ENCODE measurements at regions not wholly inside any gene's neighbourhood (a gene's known extent, or its start where the extent isn't known, plus 50 kb on each side); places are given as distances from the start of the nearest gene placed in this dataset.

DNA sequence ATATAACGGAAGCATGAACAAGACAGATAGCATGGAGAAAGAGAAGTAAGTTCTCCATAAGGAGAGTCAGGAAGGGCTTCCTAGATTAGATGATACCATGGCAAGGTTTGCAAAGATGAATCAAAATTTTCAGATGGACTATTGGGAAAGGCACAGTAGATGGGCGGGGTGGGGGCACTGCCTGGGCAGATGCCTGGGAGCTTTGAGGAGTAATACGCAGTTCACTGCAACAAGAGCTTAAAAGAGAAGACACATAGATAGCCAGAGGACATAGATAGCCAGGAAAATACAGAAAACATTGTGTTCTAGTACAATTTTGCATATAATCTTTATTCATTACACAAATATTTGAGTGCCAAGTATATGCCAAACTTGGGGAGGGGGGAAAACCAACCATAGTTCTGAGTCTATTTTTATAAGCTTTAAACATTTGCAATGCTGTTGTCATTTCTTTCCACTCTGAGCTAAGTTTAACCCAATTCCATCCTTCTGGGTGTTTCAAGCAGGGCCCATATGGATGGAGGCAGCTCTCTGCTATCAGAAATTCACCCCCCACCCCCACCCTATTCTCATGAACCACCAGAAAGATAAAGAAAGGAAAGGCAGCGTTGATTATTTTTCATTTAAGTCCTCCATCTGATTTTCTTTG lies 120.6 kb downstream of the NUF2 start:
- intact Hi-C loops (cut with DNase I, micrococcal nuclease): no loop called here
- H3K27me3 Mint-ChIP-seq: peaks cover 22% of the 10 kb centered on the region

DNA sequence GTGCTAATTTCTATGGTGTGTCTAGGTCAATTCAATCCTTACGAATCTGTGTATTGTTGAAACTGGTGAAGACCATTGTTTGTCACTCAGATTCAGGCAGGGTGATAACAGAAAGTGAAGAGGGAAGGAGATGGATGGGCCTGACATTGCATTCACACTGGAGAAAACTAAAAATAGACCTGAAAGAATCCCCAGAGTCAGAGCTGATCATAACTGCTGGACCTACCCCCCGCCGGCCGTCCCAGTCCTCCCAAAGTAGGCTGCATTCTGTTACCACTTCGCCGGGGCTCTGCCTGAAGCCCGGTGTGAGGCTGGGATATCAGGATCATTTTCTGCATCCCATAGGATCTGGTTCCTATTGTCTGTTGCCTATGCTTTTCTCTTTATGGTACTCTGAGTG lies 121.1 kb downstream of the NUF2 start:
- ATAC-seq (ENCODE audit: poor library complexity): no peak
- POLR2A ChIA-PET: no interaction called here
- Mint-ChIP-seq H3K27me3 (peaks cover 19% of the 10 kb centered on the region), H3K36me3 (ENCODE audit: low read depth) (no peaks in the 10 kb centered on the region), H3K4me1 (ENCODE audit: low read depth) (no peaks in the 10 kb centered on the region), H3K4me3 (no peak overlapping the region), H3K27ac (no peak overlapping the region), H3K9me3 (no peaks in the 10 kb centered on the region)
- no peaks in the 10 kb centered on the region for H3K4me1 ChIP-seq (ENCODE audit: insufficient read depth, low read length)
- intact Hi-C loops (cut with DNase I, micrococcal nuclease): no loop called here
- H3K4me3 ChIP-seq (ENCODE audit: low read length): no peak overlapping the region
- no peaks in the 10 kb centered on the region for H3K27me3 ChIP-seq (ENCODE audit: control insufficient read depth in 1 of 2, insufficient read depth in 2 of 2, low read length in 2 of 2)
- H3K9me3 ChIP-seq (ENCODE audit: control insufficient read depth in 1 of 2, insufficient read depth in 1 of 2, low read length in 2 of 2): peaks cover 0 to 7% of the 10 kb centered on the region in 2 experiments
- TF ChIP-seq, protein P1, sequence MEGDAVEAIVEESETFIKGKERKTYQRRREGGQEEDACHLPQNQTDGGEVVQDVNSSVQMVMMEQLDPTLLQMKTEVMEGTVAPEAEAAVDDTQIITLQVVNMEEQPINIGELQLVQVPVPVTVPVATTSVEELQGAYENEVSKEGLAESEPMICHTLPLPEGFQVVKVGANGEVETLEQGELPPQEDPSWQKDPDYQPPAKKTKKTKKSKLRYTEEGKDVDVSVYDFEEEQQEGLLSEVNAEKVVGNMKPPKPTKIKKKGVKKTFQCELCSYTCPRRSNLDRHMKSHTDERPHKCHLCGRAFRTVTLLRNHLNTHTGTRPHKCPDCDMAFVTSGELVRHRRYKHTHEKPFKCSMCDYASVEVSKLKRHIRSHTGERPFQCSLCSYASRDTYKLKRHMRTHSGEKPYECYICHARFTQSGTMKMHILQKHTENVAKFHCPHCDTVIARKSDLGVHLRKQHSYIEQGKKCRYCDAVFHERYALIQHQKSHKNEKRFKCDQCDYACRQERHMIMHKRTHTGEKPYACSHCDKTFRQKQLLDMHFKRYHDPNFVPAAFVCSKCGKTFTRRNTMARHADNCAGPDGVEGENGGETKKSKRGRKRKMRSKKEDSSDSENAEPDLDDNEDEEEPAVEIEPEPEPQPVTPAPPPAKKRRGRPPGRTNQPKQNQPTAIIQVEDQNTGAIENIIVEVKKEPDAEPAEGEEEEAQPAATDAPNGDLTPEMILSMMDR (IDR thresholded peaks at IDR 0.05): no peak
- DNase-seq: no peak
- H3K27ac ChIP-seq (ENCODE audit: low read depth in 1 of 2, low read length in 2 of 2): no peak overlapping the region
- CTCF ChIA-PET: no interaction called here
- H3K36me3 ChIP-seq (ENCODE audit: insufficient read depth, low read length): no peaks in the 10 kb centered on the region

More for the DNA sequence above, 120.6 kb downstream of the NUF2 start:
- no peak overlapping the region for H3K27ac Mint-ChIP-seq
- no peaks in the 10 kb centered on the region for H3K9me3 Mint-ChIP-seq
- H3K4me1 ChIP-seq (ENCODE audit: insufficient read depth, low read length): no peaks in the 10 kb centered on the region
- no peaks in the 10 kb centered on the region for H3K36me3 ChIP-seq (ENCODE audit: insufficient read depth, low read length)
- TF ChIP-seq, protein P1 (IDR thresholded peaks at IDR 0.05): no peak
- ChIA-PET POLR2A (no interaction called here), CTCF (interaction anchor here (0.5 kb wide), 1 partner anchor 1015 kb away, joined by 3 read pairs; no protein-coding TSS in a partner anchor)
- no peaks in the 10 kb centered on the region for H3K27me3 ChIP-seq (ENCODE audit: control insufficient read depth in 1 of 2, insufficient read depth in 2 of 2, low read length in 2 of 2)
- H3K4me3 Mint-ChIP-seq: no peak overlapping the region
- peaks cover 0 to 7% of the 10 kb centered on the region in 2 experiments for H3K9me3 ChIP-seq (ENCODE audit: control insufficient read depth in 1 of 2, insufficient read depth in 1 of 2, low read length in 2 of 2)
- DNase-seq (no peak), ATAC-seq (ENCODE audit: poor library complexity) (no peak)
- no peaks in the 10 kb centered on the region for H3K36me3 Mint-ChIP-seq (ENCODE audit: low read depth)
- H3K27ac ChIP-seq (ENCODE audit: low read depth in 1 of 2, low read length in 2 of 2): no peak overlapping the region
- no peaks in the 10 kb centered on the region for H3K4me1 Mint-ChIP-seq (ENCODE audit: low read depth)
- H3K4me3 ChIP-seq (ENCODE audit: low read length): no peak overlapping the region

DNA sequence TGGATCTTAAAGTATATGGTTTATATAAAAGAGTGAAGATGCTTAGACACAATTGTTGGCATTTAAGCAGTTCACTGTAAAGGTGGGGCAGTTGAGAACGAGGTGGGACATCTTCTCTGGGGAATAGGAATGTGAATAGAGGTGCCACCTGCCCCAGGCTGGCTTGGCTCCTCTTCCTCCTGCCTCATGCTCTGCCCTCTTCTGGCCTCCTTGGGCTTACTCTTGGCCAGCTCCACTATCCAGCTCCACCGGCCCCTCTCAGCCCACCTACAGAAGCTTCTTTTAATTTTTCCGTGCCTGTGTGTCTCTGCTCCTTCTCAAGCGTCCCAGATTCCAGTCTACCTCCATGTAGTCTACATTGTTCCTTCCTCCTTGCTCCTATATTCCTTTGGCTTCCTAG lies 122.1 kb downstream of the NUF2 start:
- no peak for DNase-seq
- H3K27me3 Mint-ChIP-seq: peaks cover 15% of the 10 kb centered on the region
- CTCF ChIA-PET: no interaction called here
- Histone ChIP-seq H3K4me1 (ENCODE audit: insufficient read depth, low read length) (no peaks in the 10 kb centered on the region), H3K36me3 (ENCODE audit: insufficient read depth, low read length) (no peaks in the 10 kb centered on the region), H3K27ac (ENCODE audit: low read depth in 1 of 2, low read length in 2 of 2) (no peak overlapping the region), H3K27me3 (ENCODE audit: control insufficient read depth in 1 of 2, insufficient read depth in 2 of 2, low read length in 2 of 2) (no peaks in the 10 kb centered on the region), H3K4me3 (ENCODE audit: low read length) (no peak overlapping the region), H3K9me3 (ENCODE audit: control insufficient read depth in 1 of 2, insufficient read depth in 1 of 2, low read length in 2 of 2) (peaks cover 0 to 7% of the 10 kb centered on the region in 2 experiments)
- no peaks in the 10 kb centered on the region for H3K4me1 Mint-ChIP-seq (ENCODE audit: low read depth)
- intact Hi-C loops (cut with DNase I, micrococcal nuclease): no loop called here
- TF ChIP-seq, protein P1 (IDR thresholded peaks at IDR 0.05): no peak
- no peaks in the 10 kb centered on the region for H3K36me3 Mint-ChIP-seq (ENCODE audit: low read depth)
- ATAC-seq (ENCODE audit: poor library complexity): no peak
- no peaks in the 10 kb centered on the region for H3K9me3 Mint-ChIP-seq
- H3K4me3 Mint-ChIP-seq: no peak overlapping the region
- POLR2A ChIA-PET: no interaction called here
- H3K27ac Mint-ChIP-seq: no peak overlapping the region
